ENCODE measurements at regions not wholly inside any gene's neighbourhood (a gene's known extent, or its start where the extent isn't known, plus 50 kb on each side); places are given as distances from the start of the nearest gene placed in this dataset.

- Histone ChIP-seq H3K27ac (ENCODE audit: low read depth, low read length, poor library complexity, severe bottlenecking) (no peak overlapping the region), H3K27me3 (replicated peaks; ENCODE audit: insufficient read depth, low read depth, low read length, poor library complexity) (peaks cover 11% of the 10 kb centered on the region), H3K4me3 (ENCODE audit: low read depth, low read length, poor library complexity, severe bottlenecking) (no peak overlapping the region), H3K9me3 (ENCODE audit: low read depth, low read length, poor library complexity, severe bottlenecking) (no peaks in the 10 kb centered on the region), H3K36me3 (ENCODE audit: insufficient read depth, low read length, poor library complexity, severe bottlenecking) (no peaks in the 10 kb centered on the region), H3K4me1 (ENCODE audit: insufficient read depth, low read length, poor library complexity, severe bottlenecking) (no peaks in the 10 kb centered on the region)
- no peak for DNase-seq (ENCODE audit: low spot score)
- TF ChIP-seq EZH2 (IDR thresholded peaks at IDR 0.05; ENCODE audit: borderline replicate concordance, low read depth, low read length, poor library complexity, severe bottlenecking) (no peak), CTCF (conservative IDR thresholded peaks at IDR 0.05; ENCODE audit: low read depth, low read length) (no peak)
- POLR2A ChIA-PET (ENCODE audit: low non-redundant PET) = no interaction called here
- CTCF ChIA-PET = no interaction called here
- no TSS peak for BruUV-seq (replicated peaks)
- intact Hi-C loops (cut with micrococcal nuclease; ENCODE audit: unreplicated experiment) = no loop called here
Measured at GRCh38 chr5:148920646-148921288, 94.4 kb downstream of the ADRB2 start.

GRCh38 chr5:148921350-148921749 lies 94.9 kb downstream of the ADRB2 start:
- Histone ChIP-seq H3K9me3 (ENCODE audit: low read depth, low read length, poor library complexity, severe bottlenecking) (no peaks in the 10 kb centered on the region), H3K36me3 (ENCODE audit: insufficient read depth, low read length, poor library complexity, severe bottlenecking) (no peaks in the 10 kb centered on the region), H3K4me3 (ENCODE audit: low read depth, low read length, poor library complexity, severe bottlenecking) (no peak overlapping the region), H3K27me3 (replicated peaks; ENCODE audit: insufficient read depth, low read depth, low read length, poor library complexity) (peaks cover 11% of the 10 kb centered on the region), H3K27ac (ENCODE audit: low read depth, low read length, poor library complexity, severe bottlenecking) (no peak overlapping the region), H3K4me1 (ENCODE audit: insufficient read depth, low read length, poor library complexity, severe bottlenecking) (no peaks in the 10 kb centered on the region)
- no TSS peak for BruUV-seq (replicated peaks)
- CTCF ChIA-PET = no interaction called here
- DNase-seq (ENCODE audit: low spot score) = no peak
- POLR2A ChIA-PET (ENCODE audit: low non-redundant PET) = no interaction called here
- intact Hi-C loops (cut with micrococcal nuclease; ENCODE audit: unreplicated experiment) = no loop called here
- no peak for TF ChIP-seq EZH2 (IDR thresholded peaks at IDR 0.05; ENCODE audit: borderline replicate concordance, low read depth, low read length, poor library complexity, severe bottlenecking)
- TF ChIP-seq CTCF (conservative IDR thresholded peaks at IDR 0.05; ENCODE audit: low read depth, low read length) = no peak

GRCh38 chr5:148922606-148923005 lies 96.2 kb downstream of the ADRB2 start:
- ChIA-PET POLR2A (ENCODE audit: low non-redundant PET) (no interaction called here), CTCF (no interaction called here)
- DNase-seq (ENCODE audit: low spot score) = no peak
- intact Hi-C loops (cut with micrococcal nuclease; ENCODE audit: unreplicated experiment) = no loop called here
- TF ChIP-seq EZH2 (IDR thresholded peaks at IDR 0.05; ENCODE audit: borderline replicate concordance, low read depth, low read length, poor library complexity, severe bottlenecking) = no peak
- no peak for TF ChIP-seq CTCF (conservative IDR thresholded peaks at IDR 0.05; ENCODE audit: low read depth, low read length)
- no TSS peak for BruUV-seq (replicated peaks)
- Histone ChIP-seq H3K27me3 (replicated peaks; ENCODE audit: insufficient read depth, low read depth, low read length, poor library complexity) (peaks cover 11% of the 10 kb centered on the region), H3K4me3 (ENCODE audit: low read depth, low read length, poor library complexity, severe bottlenecking) (no peak overlapping the region), H3K9me3 (ENCODE audit: low read depth, low read length, poor library complexity, severe bottlenecking) (no peaks in the 10 kb centered on the region), H3K27ac (ENCODE audit: low read depth, low read length, poor library complexity, severe bottlenecking) (no peak overlapping the region), H3K4me1 (ENCODE audit: insufficient read depth, low read length, poor library complexity, severe bottlenecking) (no peaks in the 10 kb centered on the region), H3K36me3 (ENCODE audit: insufficient read depth, low read length, poor library complexity, severe bottlenecking) (no peaks in the 10 kb centered on the region)

Measured in A673 (cell line).